Nephron progenitor cell (in vitro differentiated cells): ENCODE measurements at regions not wholly inside any gene's neighbourhood (a gene's known extent, or its start where the extent isn't known, plus 50 kb on each side); places are given as distances from the start of the nearest gene placed in this dataset.

Experiments used
- DNase-seq: peaks from one replicate; pipeline ENCODE4 v3.0.0; 2021
- H3K27ac Mint-ChIP-seq: 2 replicates; pipeline ENCODE4 v1.8.0; 2021; ENCODE audit warnings: mild to moderate bottlenecking, moderate library complexity, mixed read lengths
- H3K27me3 Mint-ChIP-seq: 2 replicates; pipeline ENCODE4 v1.8.0; 2021; ENCODE audit warnings: mild to moderate bottlenecking, low read depth, mixed read lengths; ENCODE audit not compliant: poor library complexity
- H3K36me3 Mint-ChIP-seq: 2 replicates; pipeline ENCODE4 v1.8.0; 2021; ENCODE audit warnings: low read depth, mixed read lengths
- H3K4me1 Mint-ChIP-seq: 2 replicates; pipeline ENCODE4 v1.8.0; 2021; ENCODE audit warnings: mixed read lengths
- H3K4me3 Mint-ChIP-seq: 2 replicates; pipeline ENCODE4 v1.8.0; 2021; ENCODE audit warnings: mild to moderate bottlenecking, moderate library complexity, mixed read lengths
- H3K9me3 Mint-ChIP-seq: 2 replicates; pipeline ENCODE4 v1.8.0; 2021; ENCODE audit warnings: mild to moderate bottlenecking, moderate library complexity, mixed read lengths
- CTCF ChIP-seq: fragments of 200-600 bp; sonication (generic); IDR thresholded peaks from 2 replicates; pipeline ENCODE4 v1.5.0; 2021; ENCODE audit warnings: antibody characterized with exemption

DNA sequence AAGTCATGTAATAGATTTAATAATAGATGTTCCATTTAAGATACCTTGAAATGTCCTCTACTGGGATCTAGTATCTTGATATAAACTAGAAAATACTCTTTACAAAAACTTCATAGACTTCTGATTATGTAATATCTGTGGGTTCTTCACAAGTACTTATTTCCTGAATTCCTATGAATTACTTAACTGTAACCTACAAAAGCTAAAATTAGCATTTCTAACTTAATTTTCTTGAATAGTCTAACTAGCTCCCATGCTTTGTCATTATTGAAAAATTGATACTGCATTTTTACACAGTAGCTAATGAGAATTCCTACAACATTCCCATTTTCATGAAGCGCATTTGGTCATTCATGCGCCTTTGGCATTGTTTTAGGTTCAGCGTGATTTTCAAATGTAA is 1828.2 kb downstream of the MAT2B start:
- no peak for TF ChIP-seq CTCF
- no peaks in the 10 kb centered on the region for H3K4me1 Mint-ChIP-seq
- H3K9me3 Mint-ChIP-seq = no peaks in the 10 kb centered on the region
- no peak for DNase-seq
- H3K36me3 Mint-ChIP-seq = no peaks in the 10 kb centered on the region
- no peak overlapping the region for H3K4me3 Mint-ChIP-seq
- no peak overlapping the region for H3K27ac Mint-ChIP-seq
- peaks cover 6% of the 10 kb centered on the region for H3K27me3 Mint-ChIP-seq

GRCh38 chr5:165334201-165334600 is 1828.8 kb downstream of the MAT2B start:
- no peak overlapping the region for H3K4me3 Mint-ChIP-seq
- no peaks in the 10 kb centered on the region for H3K4me1 Mint-ChIP-seq
- no peaks in the 10 kb centered on the region for H3K9me3 Mint-ChIP-seq
- TF ChIP-seq CTCF = no peak
- no peak for DNase-seq
- H3K27me3 Mint-ChIP-seq = peaks cover 6% of the 10 kb centered on the region
- H3K27ac Mint-ChIP-seq = no peak overlapping the region
- no peaks in the 10 kb centered on the region for H3K36me3 Mint-ChIP-seq

DNA sequence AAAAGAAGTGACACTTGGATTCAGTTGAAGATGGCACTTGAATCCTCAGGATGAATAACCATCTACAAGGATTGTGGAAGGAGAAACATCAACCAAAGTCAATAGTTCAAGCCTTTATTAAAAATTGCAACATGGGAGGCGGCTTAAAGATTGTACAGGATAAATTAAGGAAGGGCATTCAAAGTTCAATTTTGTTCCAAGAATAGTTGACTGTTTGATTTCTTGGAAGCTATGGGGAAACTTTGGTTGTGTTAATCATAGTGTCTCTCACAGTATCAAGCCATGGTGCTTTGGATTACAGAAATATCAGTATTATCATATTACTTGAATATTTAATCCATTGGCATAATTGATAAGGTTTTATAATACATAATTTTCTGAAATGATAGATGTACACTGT is 1844.3 kb downstream of the MAT2B start:
- no peaks in the 10 kb centered on the region for H3K36me3 Mint-ChIP-seq
- no peak for DNase-seq

GRCh38 chr5:165351342-165351741 is 1845.9 kb downstream of the MAT2B start:
- TF ChIP-seq CTCF = no peak
- H3K9me3 Mint-ChIP-seq = no peaks in the 10 kb centered on the region
- peaks cover 5% of the 10 kb centered on the region for H3K27me3 Mint-ChIP-seq
- no peak overlapping the region for H3K27ac Mint-ChIP-seq
- no peaks in the 10 kb centered on the region for H3K36me3 Mint-ChIP-seq
- no peak overlapping the region for H3K4me3 Mint-ChIP-seq
- H3K4me1 Mint-ChIP-seq = no peaks in the 10 kb centered on the region
- no peak for DNase-seq

More for the DNA sequence above, 1844.3 kb downstream of the MAT2B start:
- no peak overlapping the region for H3K27ac Mint-ChIP-seq
- no peak overlapping the region for H3K4me3 Mint-ChIP-seq
- H3K9me3 Mint-ChIP-seq = no peaks in the 10 kb centered on the region
- peaks cover 5% of the 10 kb centered on the region for H3K27me3 Mint-ChIP-seq
- no peak for TF ChIP-seq CTCF
- H3K4me1 Mint-ChIP-seq = no peaks in the 10 kb centered on the region

DNA sequence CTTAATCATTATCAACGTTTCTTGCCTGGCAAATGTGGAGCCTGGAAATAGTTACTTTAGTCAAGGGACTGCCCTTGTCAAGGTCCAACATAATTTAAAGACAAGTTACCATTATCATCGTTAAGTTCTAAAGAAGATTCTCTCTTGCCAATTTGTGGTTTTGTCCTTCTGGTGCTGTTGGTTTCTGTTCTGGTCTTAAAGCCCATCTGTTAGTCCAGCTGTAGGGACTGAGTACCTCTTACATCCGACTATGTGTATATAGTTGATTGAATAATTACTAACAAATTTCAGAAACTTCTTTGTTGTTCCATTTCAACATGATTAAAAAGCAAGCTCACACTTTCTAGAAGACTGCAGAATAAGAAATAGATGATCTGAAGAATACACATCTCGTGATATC is 1854.9 kb downstream of the MAT2B start:
- DNase-seq = no peak
- Mint-ChIP-seq H3K9me3 (no peaks in the 10 kb centered on the region), H3K4me3 (no peak overlapping the region), H3K27me3 (no peaks in the 10 kb centered on the region), H3K27ac (no peak overlapping the region), H3K36me3 (no peaks in the 10 kb centered on the region), H3K4me1 (no peaks in the 10 kb centered on the region)
- no peak for TF ChIP-seq CTCF

- H3K4me1 Mint-ChIP-seq = no peaks in the 10 kb centered on the region
- H3K4me3 Mint-ChIP-seq = no peak overlapping the region
- H3K36me3 Mint-ChIP-seq = no peaks in the 10 kb centered on the region
- DNase-seq = no peak
- H3K27ac Mint-ChIP-seq = no peak overlapping the region
- H3K27me3 Mint-ChIP-seq = no peaks in the 10 kb centered on the region
- H3K9me3 Mint-ChIP-seq = no peaks in the 10 kb centered on the region
- no peak for TF ChIP-seq CTCF
Measured at GRCh38 chr5:165360784-165361542, 1855.5 kb downstream of the MAT2B start.
